ENCODE measurements at regions not wholly inside any gene's neighbourhood (a gene's known extent, or its start where the extent isn't known, plus 50 kb on each side); places are given as distances from the start of the nearest gene placed in this dataset.

GRCh38 chr4:174110180-174110579 lies 173.3 kb downstream of the FBXO8 start:
- Histone ChIP-seq H3K27me3 (no peaks in the 10 kb centered on the region), H3K4me1 (peaks cover 12% of the 10 kb centered on the region), H3K36me3 (peaks cover 91% of the 10 kb centered on the region), H3K9me3 (no peaks in the 10 kb centered on the region), H3K4me3 (ENCODE audit: low read depth, low read length) (no peak overlapping the region)
- TF ChIP-seq CTCF (IDR thresholded peaks at IDR 0.05; ENCODE audit: low read depth, low read length), result no peak
- no peak for DNase-seq

- peaks cover 83% of the 10 kb centered on the region for H3K36me3 ChIP-seq
- H3K9me3 ChIP-seq, result no peaks in the 10 kb centered on the region
- DNase-seq, result no peak
- H3K27me3 ChIP-seq, result no peaks in the 10 kb centered on the region
- no peak overlapping the region for H3K4me3 ChIP-seq (ENCODE audit: low read depth, low read length)
- peaks cover 10% of the 10 kb centered on the region for H3K4me1 ChIP-seq
- TF ChIP-seq CTCF (IDR thresholded peaks at IDR 0.05; ENCODE audit: low read depth, low read length), result no peak
Measured at GRCh38 chr4:174107746-174108354, 175.6 kb downstream of the FBXO8 start.

DNA sequence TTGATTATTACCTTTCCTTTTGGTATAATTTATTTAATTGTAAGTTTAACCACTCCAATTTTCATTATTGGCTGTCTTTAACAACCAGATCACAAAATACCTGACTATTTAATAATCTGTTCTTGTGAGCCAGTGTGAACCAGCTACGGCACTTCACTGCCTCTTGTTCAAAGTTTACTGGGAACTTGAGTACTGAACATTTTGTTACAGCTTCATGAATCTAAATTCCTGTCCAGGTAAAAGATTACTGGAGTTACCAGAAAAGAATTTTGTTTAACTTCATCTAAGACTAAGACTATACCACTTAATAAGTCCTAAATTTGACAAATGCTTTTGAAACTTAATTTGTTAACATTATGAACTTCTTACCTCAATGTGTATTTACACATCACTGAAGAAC lies 178.3 kb downstream of the FBXO8 start:
- peaks cover under 1% of the 10 kb centered on the region for H3K4me1 ChIP-seq
- no peak for DNase-seq
- H3K4me3 ChIP-seq (ENCODE audit: low read depth, low read length), result no peak overlapping the region
- H3K36me3 ChIP-seq, result peaks cover 83% of the 10 kb centered on the region
- TF ChIP-seq CTCF (IDR thresholded peaks at IDR 0.05; ENCODE audit: low read depth, low read length), result no peak
- no peaks in the 10 kb centered on the region for H3K9me3 ChIP-seq
- H3K27me3 ChIP-seq, result no peaks in the 10 kb centered on the region

DNA sequence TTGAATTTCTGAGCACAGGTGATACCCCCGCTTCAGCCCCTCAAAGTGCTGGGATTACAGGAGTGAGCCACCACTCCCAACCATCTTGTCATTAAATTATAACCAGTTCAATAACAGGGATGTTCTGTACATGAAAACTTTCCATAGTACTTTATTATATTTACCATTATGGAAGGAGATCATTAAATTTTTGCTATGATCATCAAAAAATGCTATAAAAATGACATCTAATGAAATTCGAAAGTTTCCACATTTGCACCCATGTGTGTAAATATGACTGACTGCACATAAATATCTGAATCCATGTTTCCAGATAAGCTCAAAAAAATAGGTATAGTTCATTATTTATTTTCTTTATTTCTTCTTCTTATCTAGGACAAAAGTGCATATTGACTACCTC lies 182.6 kb downstream of the FBXO8 start:
- no peak for TF ChIP-seq CTCF (IDR thresholded peaks at IDR 0.05; ENCODE audit: low read depth, low read length)
- H3K4me1 ChIP-seq, result peaks cover 8% of the 10 kb centered on the region

DNA sequence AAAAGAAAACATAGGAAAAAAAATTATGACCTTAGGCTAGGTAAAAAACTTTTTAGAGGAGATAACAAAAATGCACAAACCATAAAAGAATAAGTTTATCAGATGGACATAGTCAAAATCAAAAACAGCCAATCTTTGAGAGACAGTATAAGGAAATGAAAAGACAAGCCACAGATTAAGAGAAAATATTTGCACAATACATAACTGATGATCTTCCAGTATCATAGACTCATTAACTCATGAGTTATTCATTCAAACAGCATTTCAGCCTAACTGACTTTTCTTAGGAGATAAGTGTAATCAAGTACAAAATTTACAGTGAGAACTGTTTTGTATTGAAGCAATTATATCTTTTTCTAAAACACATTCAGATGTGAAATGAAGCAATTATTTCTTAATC lies 183.8 kb downstream of the FBXO8 start:
- H3K4me1 ChIP-seq, result peaks cover 8% of the 10 kb centered on the region
- TF ChIP-seq CTCF (IDR thresholded peaks at IDR 0.05; ENCODE audit: low read depth, low read length), result no peak

More for the DNA sequence above, 182.6 kb downstream of the FBXO8 start:
- peaks cover 85% of the 10 kb centered on the region for H3K36me3 ChIP-seq
- no peaks in the 10 kb centered on the region for H3K27me3 ChIP-seq
- H3K9me3 ChIP-seq, result no peaks in the 10 kb centered on the region
- no peak for DNase-seq
- no peak overlapping the region for H3K4me3 ChIP-seq (ENCODE audit: low read depth, low read length)

DNA sequence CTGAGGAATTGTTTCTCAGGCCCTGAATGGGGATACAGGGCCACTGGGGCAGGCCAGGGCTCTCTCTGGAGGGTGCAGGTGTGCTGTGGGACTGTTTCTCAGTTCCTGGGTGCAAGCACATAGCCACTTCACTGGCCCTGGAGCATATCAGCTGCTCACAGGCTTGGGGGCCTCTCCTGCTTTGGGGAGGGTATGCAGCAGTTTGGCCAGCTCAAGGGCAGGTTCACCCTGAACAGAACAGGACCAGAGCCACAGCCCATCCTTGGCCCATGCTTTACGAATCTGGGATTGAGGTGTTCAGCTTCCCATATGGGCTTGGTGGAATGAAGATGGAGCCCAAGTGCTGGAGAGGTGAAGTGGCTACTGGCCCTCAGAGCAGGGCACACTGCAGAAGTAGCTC lies 186.5 kb downstream of the FBXO8 start:
- DNase-seq, result no peak
- H3K4me3 ChIP-seq (ENCODE audit: low read depth, low read length), result no peak overlapping the region
- no peaks in the 10 kb centered on the region for H3K27me3 ChIP-seq
- peaks cover 8% of the 10 kb centered on the region for H3K4me1 ChIP-seq
- TF ChIP-seq CTCF (IDR thresholded peaks at IDR 0.05; ENCODE audit: low read depth, low read length), result no peak
- peaks cover 73% of the 10 kb centered on the region for H3K36me3 ChIP-seq
- H3K9me3 ChIP-seq, result no peaks in the 10 kb centered on the region

More for the DNA sequence above, 183.8 kb downstream of the FBXO8 start:
- Histone ChIP-seq H3K9me3 (no peaks in the 10 kb centered on the region), H3K27me3 (no peaks in the 10 kb centered on the region), H3K36me3 (peaks cover 82% of the 10 kb centered on the region), H3K4me3 (ENCODE audit: low read depth, low read length) (no peak overlapping the region)
- DNase-seq, result no peak

Data from BE2C (cell line).